HCT116 (cell line): ENCODE measurements at regions not wholly inside any gene's neighbourhood (a gene's known extent, or its start where the extent isn't known, plus 50 kb on each side); places are given as distances from the start of the nearest gene placed in this dataset.

Experiments
- CBX3 ChIP-seq: IDR thresholded peaks from 2 replicates; pipeline ENCODE4 v1.6.1; 2012; ENCODE audit warnings: low read depth
- CTCF ChIP-seq, 3 experiments: fragments of 200-600 bp in 1 of 3; sonication (generic) in 1 of 3; IDR thresholded peaks in 2 of 3; conservative IDR thresholded peaks in 1 of 3; 2 replicates each; pipeline ENCODE4 v1.5.1; 2012 to 2017; ENCODE audit warnings: low read depth in 2 of 3, low read length in 2 of 3, antibody characterized with exemption in 1 of 3, borderline replicate concordance in 1 of 3, control low read depth in 1 of 3, mild to moderate bottlenecking in 1 of 3, mixed read lengths in 1 of 3, mixed run types in 1 of 3, moderate library complexity in 1 of 3; ENCODE audit not compliant: insufficient read depth in 1 of 3
- EZH2 ChIP-seq: fragments of 200-600 bp; sonication (generic); IDR thresholded peaks from 2 replicates; pipeline ENCODE4 v1.6.1; 2017; ENCODE audit warnings: antibody characterized with exemption, mixed run types
- JUND ChIP-seq: IDR thresholded peaks from 2 replicates; pipeline ENCODE4 v1.6.1; 2012
- POLR2A ChIP-seq: IDR thresholded peaks from 2 replicates; pipeline ENCODE4 v1.7.0; 2011; ENCODE audit warnings: borderline replicate concordance; ENCODE audit not compliant: insufficient read depth, insufficient read length; ENCODE audit errors: extremely low read depth
- REST ChIP-seq: IDR thresholded peaks from 2 replicates; pipeline ENCODE4 v1.6.1; 2012; ENCODE audit warnings: low read depth
- SIN3A ChIP-seq: IDR thresholded peaks from 2 replicates; pipeline ENCODE4 v1.6.1; 2012; ENCODE audit warnings: low read depth
- SP1 ChIP-seq: IDR thresholded peaks from 2 replicates; pipeline ENCODE4 v1.6.1; 2012; ENCODE audit warnings: low read depth
- ZNF274 ChIP-seq: fragments of 200-500 bp; sonication (Bioruptor generic); IDR thresholded peaks from 2 replicates; pipeline ENCODE4 v1.6.1; 2014; ENCODE audit warnings: mild to moderate bottlenecking, low read depth, low read length, inconsistent platforms

GRCh38 chr12:84397846-84398245 is 514.8 kb downstream of the SLC6A15 start:
- TF ChIP-seq CTCF (IDR thresholded peaks at IDR 0.05 in 2 of 3, conservative IDR thresholded peaks at IDR 0.05 in 1 of 3; ENCODE audit: borderline replicate concordance in 1 of 3, insufficient read depth in 1 of 3, low read depth in 2 of 3, low read length in 2 of 3) = no peak
- TF ChIP-seq REST = no peak
- no peak for TF ChIP-seq SP1
- TF ChIP-seq POLR2A = no peak
- TF ChIP-seq EZH2 = no peak
- TF ChIP-seq SIN3A = no peak
- TF ChIP-seq JUND = no peak
- no peak for TF ChIP-seq CBX3
- no peak for TF ChIP-seq ZNF274
